DMS153 (cell line): ENCODE measurements at regions not wholly inside any gene's neighbourhood (a gene's known extent, or its start where the extent isn't known, plus 50 kb on each side); places are given as distances from the start of the nearest gene placed in this dataset.
"Not testable (repeated sequence)": the region's sequence is repeated elsewhere in the genome, so short reads cannot be mapped to it uniquely, and the experiment has no call there.

Experiments
- DNase-seq: peaks from one replicate; lab custom pipeline; 2025; lab: John Stamatoyannopoulos, UW

DNA sequence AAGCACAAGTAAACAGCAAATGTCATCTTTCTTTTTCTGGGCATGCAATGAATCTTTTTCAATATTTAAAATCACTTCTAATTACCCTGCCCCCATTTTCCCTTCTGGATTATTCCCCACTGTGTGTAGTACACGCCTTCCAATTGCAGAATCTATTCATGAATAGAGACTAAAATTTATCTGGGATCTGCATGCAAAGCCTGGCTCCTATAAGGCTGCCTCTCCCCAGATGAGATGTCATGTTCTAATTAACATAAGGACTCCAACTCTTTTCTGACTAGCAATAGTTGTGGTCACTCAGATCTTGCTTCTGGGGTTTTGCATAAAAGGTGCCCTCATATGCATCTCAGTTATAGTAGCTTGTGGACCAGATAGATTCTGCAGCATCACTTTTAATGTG, 473.5 kb downstream of the BTG1 start:
- no peak for DNase-seq

DNA sequence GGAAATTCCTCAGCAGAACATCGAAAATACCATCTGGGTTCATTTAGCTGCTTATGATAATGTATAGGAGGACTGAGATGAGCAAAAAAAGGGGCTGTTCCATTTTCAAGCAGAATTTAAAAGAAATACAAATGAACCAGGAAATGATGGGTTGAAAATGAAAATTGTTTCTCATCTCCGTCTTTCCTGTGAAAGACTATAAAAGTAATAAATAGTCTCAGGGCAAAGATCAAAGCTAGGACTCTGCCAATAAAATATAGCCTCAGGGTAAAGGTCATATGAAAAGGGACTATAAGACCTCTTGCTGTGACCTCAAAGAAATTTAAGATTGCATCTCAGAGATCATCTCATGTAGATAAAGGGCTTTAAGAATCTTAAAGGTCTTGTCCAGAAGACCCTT, 478.0 kb downstream of the BTG1 start:
- no peak for DNase-seq

DNA sequence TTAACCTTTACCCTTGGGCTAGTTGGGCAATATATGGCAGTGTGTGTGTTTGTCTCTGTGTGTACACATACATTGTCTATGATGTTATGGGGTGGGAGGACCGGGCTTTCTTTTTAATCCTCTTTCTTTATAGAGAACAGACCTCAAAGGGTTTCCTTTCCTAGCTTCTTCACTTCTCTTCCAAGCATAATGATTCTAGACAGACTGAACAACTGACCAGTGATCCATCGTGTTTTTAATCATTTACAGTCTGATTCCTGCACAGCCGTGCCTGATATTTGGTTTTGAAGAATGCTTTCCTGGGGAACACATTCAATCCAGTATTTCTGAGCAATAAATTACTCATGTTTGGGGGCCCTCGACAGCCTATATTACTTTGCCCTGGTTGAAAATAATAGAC, 481.1 kb upstream of the DCN start:
- peak; percentile 76 for DNase-seq

DNA sequence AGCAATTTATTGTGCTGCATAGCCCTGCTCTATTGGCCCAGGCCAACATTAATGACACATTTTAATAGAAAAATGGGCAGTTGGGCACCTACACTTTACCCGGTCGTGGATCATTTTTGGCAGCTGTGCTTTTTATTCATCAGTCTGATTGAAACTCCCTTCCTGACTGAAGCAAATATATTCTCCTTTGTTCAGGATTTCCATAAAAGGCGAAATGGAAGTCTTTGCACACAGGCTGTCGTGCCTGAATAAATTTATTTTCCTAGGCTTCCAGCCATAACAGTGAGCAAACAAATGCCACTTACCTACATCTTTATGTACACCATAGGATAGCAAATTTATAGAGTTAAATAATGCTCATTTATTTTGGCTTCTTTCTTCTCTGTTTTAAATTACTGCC, 480.7 kb upstream of the DCN start:
- peak; percentile 96 for DNase-seq

DNA sequence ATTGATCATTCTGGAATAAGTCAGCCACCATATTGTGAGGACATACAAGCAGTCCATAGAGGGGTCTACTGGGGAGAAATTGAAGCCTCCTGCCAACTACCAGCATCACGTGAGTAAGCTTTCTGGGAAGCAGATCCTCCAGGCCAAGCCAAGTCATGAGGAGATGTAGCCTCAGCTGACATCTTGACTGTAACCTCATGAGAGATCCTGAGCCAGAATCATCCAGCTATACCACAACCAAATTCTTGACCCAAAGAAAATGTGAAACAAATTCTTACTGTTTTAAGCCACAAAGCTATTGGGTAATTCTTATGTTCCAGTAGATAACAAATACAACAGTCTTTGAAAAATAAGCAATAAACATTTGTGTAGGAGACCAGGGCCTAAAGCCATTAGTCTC, 479.4 kb upstream of the DCN start:
- no peak for DNase-seq

DNA sequence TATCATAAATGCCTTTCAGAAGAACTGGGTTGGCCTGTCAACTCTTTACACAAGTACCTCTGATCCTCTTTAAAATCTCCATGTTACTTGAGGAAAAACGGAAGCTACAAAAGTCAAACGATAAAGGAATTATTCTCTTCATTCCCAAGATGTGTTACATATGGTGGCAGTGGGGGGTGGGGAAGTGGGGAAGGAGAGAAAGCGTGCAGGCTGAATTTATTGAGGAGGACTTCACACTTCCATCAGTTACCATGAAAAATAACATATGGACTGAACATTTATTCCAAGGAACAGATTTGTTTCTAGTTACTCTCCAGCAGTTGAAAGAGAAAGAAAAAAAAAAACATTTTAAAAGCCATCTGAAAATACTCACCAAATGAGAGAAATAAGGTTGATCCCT, 474.4 kb upstream of the DCN start:
- no peak for DNase-seq

DNA sequence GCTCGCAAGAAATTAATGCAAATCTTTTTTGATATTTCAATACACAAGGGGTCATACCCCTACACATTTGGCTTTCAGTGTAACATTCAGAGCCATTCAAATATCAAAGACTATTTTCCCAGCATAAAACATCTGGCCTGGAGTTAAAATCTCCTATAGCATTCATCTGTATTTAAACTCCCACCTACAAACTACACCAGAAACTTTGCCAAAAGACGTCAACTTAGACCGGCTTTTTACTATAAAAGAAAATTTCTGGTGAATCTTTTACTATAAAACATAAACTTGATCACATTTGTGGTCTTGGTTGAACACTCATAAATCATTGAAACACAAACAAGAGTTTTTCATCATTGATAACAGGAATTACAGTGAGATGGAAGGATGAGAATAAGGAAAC, 473.3 kb upstream of the DCN start:
- no peak for DNase-seq

DNA sequence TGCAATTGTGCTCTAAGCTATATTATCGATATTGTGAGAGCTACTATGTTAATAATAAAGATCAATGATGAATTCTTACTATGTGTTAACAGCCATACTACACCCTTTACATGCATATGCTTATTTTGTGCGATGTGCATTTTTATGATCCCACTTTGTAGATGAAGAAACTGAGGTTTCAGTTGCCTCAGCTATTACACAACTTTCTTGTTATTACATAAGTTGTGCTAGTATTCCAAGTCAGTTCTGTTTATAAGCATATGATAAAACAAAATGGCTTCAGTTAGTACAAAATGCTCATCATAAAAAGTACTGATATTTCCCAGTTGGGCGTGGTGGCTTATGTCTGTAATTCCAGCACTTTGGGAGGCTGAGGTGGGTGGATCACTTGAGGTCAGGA, 471.5 kb upstream of the DCN start:
- no peak for DNase-seq

DNA sequence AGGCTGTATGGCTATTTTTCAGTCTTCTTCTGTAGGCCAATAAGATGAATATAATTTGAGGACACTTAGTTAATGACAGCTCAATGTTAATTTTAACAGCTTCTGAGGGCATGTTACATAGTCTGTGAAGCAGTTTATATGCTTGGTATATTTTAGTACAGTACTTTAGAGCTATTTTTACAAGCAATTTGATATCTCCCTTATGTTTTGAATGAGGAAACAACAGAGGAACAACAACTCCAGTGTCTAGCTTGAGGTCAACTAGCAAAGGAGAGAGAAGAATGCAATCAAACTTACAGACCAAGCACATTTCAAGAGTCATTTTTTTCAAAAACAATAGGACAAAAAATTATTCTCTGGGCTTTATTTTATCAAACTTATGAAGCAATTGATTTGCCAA, 469.1 kb upstream of the DCN start:
- DNase-seq = no peak

DNA sequence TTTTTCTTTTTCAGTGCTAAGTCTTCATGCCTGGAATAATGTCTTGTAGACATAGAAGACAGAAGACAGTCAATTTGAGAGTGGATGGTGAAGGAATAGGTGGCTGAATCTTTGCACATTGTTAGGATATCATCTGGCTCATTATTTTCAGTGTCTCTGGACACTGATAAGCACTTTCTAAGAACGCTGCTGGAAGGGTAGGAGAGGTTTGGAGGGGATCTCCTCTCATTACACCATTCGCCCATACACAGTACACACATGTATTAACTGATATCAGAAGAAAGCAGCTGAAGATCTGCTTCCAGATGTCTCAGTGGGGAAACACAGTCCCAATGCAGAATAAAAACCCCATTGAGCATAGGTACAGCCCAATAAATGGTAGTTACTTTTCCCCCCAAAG, 461.1 kb upstream of the DCN start:
- DNase-seq = no peak

DNA sequence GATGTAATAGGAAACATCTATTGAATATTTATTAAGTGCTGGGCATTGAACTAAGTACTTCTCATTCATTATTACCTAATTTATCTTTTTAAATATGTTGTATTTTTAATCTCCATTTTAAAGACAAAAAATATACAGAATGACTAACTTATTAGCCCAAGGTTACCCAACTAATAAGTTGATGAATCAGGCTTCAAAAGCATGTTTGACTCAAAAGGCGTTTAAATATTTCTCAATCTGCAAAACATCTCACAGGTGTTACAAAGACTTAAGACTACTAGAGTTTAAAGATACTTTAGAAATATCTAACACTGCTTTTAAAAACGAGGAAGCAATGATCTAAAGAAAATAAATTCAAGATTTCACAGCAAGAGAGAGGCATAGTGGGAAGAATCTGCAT, 457.4 kb upstream of the DCN start:
- DNase-seq = no peak

DNA sequence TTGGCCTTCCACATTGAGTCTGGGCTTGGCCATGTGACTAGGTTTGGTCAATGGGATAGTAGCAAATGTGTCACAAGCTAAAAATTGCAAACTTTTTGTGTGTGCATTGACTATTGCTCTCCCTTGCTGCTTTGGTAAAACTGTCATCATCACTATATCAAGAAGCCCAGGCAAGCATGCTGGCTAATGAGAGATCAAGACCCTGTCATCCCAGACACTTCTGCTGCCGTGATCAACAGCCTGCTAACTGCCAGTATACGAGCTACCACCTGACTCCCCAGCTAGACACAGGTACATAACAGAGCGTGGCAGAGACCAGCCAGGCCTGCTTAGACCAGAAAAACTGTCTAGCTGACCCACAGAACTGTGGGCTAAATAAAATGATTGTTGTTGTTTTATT, 456.7 kb upstream of the DCN start:
- DNase-seq = no peak

DNA sequence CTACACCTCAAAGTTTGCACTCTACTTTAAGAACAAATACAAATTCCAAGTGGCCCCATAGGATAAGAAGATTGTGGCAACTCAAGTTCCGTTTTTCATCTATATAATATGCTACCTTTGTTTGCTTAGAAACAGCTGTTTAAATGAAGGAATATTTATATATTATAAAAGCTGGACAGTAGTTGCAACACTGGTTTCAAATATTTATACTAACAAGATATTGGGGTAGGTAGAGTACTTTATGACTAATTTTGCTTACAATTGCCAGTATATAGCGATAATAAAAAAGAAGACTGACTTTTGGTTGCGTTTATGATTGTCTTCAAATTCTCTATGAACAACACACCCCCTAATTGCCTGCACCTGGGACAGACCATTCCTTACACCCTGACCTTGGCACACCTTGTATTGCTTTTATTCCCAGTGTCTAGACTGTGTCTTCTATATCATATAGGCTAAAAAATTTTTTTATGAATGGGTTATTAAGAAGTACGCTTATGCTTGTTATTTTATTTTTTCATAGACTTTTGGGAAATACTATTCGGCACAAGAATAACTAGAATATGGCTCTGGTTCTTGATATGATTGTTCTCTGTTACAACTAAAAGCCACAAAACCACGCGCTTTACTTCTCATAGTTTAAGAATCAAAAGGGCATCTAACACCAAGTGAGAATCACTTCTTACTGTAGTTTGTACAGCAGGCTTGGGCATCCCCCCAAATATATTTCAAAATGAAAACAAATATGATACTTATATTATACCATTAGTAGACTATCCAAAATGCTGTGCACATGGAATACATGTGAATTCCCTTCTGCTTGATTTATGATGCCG, 455.4 kb upstream of the DCN start:
- DNase-seq = no peak

DNA sequence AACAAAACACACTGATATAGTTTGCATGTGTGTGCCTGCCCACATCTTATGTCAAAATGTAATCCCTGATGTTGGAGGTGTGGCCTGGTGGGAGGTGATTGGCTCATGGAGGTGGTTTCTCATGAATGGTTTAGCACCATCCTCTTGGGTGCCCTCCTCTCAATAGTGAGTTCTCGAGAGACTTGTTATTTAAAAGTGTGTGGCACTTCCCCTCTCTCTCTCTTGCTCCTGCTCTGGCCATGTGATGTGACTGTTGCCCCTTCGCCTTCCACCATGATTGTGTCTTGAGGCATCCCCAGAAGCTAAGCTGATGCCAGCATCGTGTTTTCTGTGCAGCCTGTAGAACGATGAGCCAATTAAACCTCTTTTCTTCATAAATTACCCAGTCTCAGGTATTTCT, 454.1 kb upstream of the DCN start:
- no peak for DNase-seq

DNA sequence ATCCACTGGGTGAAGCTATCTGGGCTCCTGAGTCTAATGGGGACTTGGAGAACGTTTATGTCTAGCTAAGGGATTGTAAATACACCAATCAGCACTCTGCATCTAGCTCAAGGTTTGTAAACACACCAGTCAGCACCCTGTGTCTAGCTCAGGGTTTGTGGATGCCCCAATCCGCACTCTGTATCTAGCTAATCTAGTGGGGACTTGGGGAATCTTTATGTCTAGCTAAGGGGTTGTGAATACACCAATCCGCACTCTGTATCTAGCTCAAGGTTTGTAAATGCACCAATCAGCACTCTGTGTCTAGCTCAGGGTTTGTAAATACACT, 451.7 kb upstream of the DCN start:
- DNase-seq = not testable (repeated sequence)

DNA sequence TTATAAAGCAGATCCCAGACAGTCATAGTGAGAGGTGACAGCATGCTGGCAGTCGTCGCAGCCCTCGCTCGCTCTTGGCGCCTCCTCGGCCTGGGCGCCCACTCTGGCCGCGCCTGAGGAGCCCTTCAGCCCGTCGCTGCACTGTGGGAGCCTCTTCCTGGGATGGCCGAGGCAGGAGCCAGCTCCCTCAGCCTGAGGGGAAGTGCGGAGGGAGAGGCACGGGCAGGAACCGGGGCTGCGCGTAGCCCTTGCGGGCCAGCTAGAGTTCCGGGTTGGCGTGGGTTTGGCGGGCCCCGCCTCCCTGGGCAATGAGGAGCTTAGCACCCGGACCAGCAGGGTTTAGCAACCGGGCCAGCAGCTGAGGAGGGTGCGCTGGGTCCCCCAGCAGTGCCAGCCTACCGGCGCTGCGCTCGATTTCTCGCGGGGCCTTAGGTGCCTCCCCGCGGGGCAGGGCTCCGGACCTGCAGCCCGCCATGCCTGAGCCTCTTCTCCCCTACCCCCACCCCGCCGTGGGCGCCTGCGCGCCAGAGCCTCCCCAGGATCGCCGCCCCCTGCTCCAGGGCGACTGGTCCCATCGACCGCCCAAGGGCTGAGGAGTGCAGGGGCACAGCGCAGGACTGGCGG, 451.2 kb upstream of the DCN start:
- DNase-seq = no peak

DNA sequence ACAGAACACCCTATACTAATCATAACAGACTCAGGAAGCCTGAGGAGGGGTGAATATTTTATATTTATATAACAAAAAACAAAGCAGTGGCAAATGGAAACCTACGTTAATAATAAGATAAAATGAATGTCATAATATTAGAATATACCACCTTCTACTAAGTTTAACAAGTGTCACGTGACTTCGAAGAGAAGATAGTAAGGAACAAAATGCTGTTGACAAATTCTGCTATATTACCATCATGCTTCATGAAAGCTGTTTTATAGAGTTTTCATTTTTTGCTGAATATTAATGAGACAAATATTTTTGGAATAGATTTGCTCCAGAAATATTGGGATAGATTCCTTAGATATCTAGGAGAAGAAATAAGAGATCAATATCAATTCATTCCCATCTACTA, 450.6 kb upstream of the DCN start:
- no peak for DNase-seq

DNA sequence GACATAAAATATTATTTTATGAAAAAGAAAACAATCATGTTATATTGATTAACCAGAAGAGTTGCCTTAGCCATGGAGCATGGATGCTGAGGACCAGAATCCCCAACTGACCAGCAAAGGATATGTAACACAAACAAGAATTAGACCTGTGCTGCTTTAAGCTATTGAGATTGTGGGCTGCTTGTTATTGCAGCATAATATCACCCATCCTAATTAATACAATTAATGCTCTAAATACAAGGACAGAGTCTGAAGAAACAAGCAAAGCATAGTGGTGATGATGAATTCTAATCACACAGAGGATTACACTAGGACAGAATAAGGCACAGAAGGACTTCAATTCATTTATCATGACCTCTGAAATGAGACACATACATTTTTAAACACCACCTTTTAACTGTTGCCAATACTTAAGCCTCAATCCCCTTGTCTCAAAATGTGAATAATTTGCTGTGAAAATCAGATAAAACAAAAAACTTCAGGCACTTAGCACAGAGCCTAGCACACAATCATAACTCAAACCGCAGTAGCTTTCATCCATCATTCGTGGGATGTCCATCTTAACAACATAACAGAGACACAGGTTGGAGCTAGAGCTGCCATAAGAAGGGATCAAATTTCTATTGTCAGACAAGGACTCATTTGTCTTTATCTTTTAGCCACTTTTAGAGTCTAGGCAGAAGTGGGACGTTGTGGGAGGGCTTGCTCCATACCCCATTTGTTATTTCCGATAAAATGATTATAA, 449.6 kb upstream of the DCN start:
- DNase-seq = no peak

DNA sequence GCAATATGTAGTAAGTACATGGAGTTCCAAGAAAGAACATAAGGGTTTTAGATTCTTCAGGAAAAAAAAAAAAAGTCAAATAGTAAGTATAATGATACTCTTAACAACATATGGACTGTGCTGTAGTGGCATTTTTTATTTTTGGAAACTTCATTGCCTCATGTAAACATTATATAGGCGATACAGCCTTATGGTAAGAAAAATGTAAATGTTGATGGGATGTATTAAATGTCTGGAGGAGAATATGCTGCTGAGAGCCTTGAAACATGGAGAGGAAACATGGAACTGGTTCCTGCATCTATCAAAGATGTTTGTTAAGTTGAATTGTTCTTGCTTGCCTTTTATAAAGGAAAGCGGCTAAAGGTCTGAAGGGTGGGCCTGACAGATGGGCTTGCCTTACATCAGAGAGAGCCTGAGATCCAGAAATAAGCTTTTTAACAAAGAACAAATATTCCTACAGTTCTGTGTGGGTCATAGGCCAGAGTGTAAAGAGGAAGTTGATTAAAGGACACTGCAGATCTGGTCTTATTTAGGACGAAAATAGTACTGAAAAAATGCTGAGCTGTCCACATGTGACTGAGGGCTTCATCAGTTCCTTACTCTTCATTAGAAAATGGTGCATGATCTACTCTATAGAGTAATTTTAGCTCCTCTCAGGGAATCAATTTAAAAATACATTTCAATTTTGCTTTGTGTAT, 448.1 kb upstream of the DCN start:
- no peak for DNase-seq

DNA sequence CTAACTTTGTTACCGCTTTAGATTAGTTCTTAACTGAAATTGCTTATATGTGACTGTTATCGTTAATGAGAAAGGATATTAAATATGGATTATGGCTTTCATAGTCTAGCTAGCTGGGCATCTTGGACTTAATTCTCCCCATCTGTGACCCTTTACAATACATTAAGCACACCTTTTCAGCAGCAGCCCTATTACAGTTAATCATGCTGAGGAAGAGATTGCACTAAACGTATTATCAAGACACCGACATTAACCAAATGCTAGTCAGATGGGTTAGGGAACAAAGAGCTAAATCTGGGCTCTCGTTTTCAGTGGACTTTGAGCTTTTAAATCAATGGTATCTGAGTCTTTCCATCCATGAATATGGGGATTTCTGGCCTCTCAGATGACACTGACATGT, 447.5 kb upstream of the DCN start:
- no peak for DNase-seq

DNA sequence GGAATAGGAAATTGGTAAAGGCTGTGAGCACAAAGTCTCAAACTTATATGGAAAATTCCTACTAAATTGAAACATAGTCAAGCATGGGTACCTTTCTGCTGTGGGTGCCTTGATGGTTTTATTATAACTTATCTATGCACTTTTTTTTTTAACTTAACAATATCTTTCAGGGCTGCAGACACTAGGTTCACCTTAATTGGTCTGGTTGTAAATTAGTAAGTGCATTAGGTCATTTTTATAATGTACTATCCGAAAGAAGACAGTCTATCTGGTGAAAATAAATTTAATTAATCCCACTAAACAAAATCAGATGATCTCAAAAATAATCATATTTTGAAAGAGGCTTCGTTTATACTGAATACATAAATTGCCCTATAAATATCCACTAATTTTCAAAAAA, 446.8 kb upstream of the DCN start:
- no peak for DNase-seq

DNA sequence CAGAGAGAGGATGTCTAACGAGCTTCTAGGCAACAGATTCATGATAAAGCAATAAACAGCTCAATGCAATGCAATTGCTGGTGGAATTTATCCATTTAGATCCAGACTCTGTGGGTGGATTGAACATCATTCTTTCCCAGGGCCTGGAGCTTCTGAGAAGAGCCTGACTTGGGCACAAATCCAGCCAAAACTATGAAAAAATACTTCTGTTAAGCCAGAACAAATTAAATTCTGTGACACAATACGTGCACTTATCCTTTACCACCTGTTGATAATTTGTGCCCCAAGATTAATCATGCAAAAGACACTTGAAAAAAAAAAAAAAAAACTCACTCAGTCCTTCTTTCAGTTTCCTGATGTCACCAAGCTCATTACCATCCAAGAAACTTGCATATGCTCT, 446.0 kb upstream of the DCN start:
- DNase-seq = no peak

DNA sequence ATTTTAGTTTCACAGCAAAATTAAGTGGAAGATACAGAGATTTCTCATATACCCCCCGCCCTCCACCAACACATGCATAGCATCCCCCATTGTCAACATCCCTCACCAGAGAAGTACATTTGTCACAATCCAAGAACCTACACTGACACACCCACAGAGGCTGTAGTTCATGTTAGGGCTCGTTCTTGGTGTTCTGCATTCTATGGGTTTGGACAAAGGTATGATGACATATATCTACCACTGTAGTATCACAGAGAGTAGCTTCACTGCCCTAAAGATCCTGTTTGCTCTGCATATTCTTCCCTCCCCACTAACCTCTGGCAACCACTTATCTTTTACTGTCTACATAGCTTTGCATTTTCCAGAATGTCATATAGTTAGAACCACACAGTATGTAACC, 444.6 kb upstream of the DCN start:
- DNase-seq = no peak
